ENCODE measurements at regions not wholly inside any gene's neighbourhood (a gene's known extent, or its start where the extent isn't known, plus 50 kb on each side); places are given as distances from the start of the nearest gene placed in this dataset.

DNA sequence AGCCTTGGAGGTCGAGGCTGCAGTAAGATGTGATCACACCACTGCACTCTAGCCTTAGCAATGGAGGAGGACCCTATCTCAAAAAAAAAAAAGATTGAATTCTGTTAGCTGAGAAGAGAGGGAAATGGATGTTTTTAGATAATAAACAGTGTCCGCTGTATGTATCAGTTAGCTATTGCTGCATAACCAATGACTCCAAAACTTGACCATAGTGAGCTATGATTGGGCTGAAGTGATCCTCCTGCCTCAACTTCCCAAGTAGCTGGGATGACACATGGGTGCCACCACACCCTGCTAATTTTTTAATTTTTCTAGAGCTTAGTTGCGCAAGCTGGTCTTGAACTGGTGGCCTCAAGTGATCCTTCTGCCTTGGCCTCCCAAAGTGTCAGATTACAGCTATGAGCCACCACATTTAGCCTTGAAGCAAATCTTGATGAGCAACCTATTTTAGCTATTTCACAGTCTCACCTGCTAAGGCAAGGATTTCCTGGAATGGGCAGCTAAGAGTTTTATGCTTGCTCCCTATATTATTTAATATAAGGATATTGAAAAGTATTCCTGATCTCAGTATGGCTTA, 68.3 kb upstream of the ATF7IP2 start:
- DNase-seq = no peak
- Histone ChIP-seq H3K4me1 (no peaks in the 10 kb centered on the region), H3K27ac (no peak overlapping the region), H3K36me3 (no peaks in the 10 kb centered on the region), H3K4me3 (no peak overlapping the region), H3K9ac (ENCODE audit: low read depth in 2 of 2, low read length in 2 of 2) (no peak overlapping the region), H3K9me3 (no peaks in the 10 kb centered on the region), H3K27me3 (no peaks in the 10 kb centered on the region)
- intact Hi-C loops (cut with DNase I) = loop anchor here (10.0 kb wide), 1 partner anchor 197 kb away; no protein-coding TSS in a partner anchor
- TF ChIP-seq, protein P1, sequence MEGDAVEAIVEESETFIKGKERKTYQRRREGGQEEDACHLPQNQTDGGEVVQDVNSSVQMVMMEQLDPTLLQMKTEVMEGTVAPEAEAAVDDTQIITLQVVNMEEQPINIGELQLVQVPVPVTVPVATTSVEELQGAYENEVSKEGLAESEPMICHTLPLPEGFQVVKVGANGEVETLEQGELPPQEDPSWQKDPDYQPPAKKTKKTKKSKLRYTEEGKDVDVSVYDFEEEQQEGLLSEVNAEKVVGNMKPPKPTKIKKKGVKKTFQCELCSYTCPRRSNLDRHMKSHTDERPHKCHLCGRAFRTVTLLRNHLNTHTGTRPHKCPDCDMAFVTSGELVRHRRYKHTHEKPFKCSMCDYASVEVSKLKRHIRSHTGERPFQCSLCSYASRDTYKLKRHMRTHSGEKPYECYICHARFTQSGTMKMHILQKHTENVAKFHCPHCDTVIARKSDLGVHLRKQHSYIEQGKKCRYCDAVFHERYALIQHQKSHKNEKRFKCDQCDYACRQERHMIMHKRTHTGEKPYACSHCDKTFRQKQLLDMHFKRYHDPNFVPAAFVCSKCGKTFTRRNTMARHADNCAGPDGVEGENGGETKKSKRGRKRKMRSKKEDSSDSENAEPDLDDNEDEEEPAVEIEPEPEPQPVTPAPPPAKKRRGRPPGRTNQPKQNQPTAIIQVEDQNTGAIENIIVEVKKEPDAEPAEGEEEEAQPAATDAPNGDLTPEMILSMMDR (IDR thresholded peaks at IDR 0.05) = no peak

DNA sequence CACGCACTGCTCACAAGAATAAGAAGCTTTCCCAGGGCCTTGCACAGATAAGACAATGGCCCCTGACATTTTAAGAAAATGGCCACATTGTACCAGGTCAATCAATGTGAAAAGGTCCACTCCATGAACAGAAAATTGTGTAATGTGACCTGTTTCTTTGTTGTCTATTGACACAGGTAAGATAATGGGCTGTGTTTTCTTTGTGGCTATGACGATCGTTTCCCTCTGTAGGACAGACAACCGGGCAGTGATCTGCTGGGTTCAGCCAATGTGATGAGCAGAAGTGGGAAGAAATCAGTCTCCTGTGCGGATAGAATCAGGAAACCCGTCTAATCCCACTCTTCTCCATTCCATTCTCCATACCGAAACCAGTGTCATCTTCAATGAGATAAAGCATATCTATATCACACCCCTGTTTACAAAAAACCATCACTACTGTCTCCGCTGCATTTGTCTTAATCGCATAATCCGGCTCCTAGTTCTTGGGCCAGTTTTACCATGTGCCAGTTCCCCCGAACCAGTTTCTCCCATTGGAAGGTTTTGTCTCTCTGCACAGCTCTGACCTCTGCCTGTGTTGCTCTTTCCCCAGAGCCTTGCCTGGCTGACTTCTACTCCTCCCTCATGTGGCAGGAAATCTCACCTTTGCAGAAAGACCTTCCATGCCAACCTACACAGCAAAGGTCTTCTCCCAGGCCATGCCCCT, 66.9 kb upstream of the ATF7IP2 start:
- Histone ChIP-seq H3K4me3 (no peak overlapping the region), H3K9me3 (no peaks in the 10 kb centered on the region)
- intact Hi-C loops (cut with DNase I) = loop anchor here (10.0 kb wide), 1 partner anchor 196 kb away; no protein-coding TSS in a partner anchor

DNA sequence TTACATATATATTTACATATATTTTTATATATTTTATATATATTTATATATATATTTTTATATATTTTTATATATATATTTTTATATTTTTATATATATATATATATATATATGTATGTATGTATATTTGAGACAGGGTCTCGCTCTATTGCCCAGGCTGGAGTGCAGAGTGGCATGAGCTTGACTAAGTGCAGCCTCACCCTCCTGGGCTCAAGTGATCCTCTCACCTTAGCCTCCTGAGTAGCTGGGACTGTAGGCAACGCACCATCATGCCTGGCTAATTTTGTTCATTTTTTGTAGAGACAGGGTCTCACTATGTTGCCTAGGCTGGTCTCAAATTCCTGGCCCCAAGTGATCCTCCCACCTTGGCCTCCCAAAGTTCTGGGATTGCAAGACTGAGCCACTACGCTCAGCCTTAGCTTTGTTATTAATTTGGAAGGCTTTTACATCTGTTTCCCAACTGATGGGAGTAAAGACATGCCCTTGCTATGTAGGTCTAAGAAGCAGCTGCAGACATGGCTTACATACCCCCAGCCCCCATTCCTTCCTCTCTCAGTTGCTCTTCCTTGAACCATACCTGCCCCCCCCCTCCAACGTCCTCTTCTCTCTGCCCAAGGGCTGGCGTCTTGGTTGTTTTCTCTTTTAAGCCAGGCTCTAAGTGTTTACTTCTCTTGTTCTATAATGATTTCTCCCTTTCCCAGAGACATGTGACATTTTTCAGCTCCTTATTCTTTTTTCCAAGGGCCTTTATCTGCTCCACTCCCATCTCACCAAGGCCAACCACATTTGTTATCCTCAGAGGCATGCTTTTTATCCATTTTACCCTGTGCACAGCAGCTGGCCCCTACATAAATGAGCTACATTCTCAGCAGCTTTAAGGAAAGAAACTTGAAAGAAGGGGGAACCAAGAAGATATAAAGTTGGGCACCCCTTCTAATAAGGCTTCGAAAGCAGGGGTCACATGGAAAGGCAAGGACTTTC, 64.2 kb upstream of the ATF7IP2 start:
- no peak for DNase-seq
- H3K9ac ChIP-seq (ENCODE audit: low read depth in 2 of 2, low read length in 2 of 2) = no peak overlapping the region
- no peaks in the 10 kb centered on the region for H3K9me3 ChIP-seq
- H3K4me3 ChIP-seq = no peak overlapping the region
- H3K27me3 ChIP-seq = no peaks in the 10 kb centered on the region
- no peak overlapping the region for H3K27ac ChIP-seq
- no peaks in the 10 kb centered on the region for H3K4me1 ChIP-seq
- intact Hi-C loops (cut with DNase I) = no loop called here
- no peaks in the 10 kb centered on the region for H3K36me3 ChIP-seq
- TF ChIP-seq, protein P1 (IDR thresholded peaks at IDR 0.05) = no peak

More for the DNA sequence above, 66.9 kb upstream of the ATF7IP2 start:
- H3K4me1 ChIP-seq = no peaks in the 10 kb centered on the region
- TF ChIP-seq, protein P1 (IDR thresholded peaks at IDR 0.05) = no peak
- H3K36me3 ChIP-seq = no peaks in the 10 kb centered on the region
- DNase-seq = no peak
- no peak overlapping the region for H3K9ac ChIP-seq (ENCODE audit: low read depth in 2 of 2, low read length in 2 of 2)
- no peaks in the 10 kb centered on the region for H3K27me3 ChIP-seq
- H3K27ac ChIP-seq = no peak overlapping the region

DNA sequence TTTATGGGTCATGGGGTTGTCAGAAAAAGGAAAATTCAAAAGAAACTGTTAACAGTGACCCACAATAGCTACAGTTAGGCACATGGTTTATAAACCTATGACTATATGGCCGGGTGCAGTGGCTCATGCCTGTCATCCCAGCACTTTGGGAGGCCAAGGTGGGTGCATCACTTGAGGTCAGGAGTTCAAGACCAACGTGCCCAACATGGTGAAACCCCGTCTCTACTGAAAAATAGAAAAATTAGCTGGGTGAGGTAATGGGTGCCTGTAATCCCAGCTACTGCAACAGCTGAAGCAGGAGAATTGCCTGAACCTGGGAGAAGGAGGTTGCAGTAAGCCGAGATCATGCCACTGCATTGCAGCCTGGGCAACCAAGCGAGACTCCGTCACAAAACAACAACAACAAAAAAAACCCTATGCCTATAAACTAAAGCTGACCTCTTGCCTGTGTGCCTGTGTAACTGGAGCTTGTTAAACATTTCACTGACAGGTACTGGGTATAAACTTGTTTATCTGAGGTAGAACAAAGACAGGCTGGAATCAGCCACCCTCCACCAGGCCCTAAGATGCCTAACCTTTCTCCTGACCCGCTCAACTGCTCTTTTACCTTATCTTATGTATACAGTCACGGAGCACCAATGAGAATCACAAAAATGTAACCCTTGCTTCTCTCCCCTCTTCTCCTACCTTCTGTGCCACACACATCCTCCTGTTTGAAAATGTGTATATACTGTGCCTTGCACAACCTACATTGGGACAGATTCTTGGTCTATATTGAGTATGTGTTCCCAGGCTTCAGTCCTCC, 62.9 kb upstream of the ATF7IP2 start:
- DNase-seq = no peak
- no peaks in the 10 kb centered on the region for H3K4me1 ChIP-seq
- no peak overlapping the region for H3K9ac ChIP-seq (ENCODE audit: low read depth in 2 of 2, low read length in 2 of 2)
- intact Hi-C loops (cut with DNase I) = no loop called here
- no peak overlapping the region for H3K27ac ChIP-seq
- no peaks in the 10 kb centered on the region for H3K9me3 ChIP-seq
- H3K4me3 ChIP-seq = no peak overlapping the region
- H3K36me3 ChIP-seq = no peaks in the 10 kb centered on the region
- no peaks in the 10 kb centered on the region for H3K27me3 ChIP-seq
- TF ChIP-seq, protein P1 (IDR thresholded peaks at IDR 0.05) = no peak

DNA sequence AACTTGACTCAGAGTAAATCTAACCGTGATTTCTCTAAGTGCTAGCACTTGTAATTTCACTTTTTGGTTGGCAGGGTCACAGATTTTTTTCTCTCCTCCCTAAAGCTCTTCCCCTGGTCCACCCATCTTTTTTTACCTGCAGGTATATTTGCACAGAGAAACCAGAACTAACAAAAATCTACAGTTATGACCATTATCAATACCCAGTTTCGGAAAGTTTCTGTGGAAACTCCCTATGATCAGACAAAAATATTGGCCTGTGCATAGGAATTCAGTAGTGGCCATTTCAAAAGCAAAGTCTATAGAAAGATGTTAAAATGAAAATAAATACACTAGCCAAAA, 62.4 kb upstream of the ATF7IP2 start:
- Histone ChIP-seq H3K36me3 (no peaks in the 10 kb centered on the region), H3K27me3 (no peaks in the 10 kb centered on the region), H3K4me1 (no peaks in the 10 kb centered on the region), H3K9me3 (no peaks in the 10 kb centered on the region), H3K4me3 (no peak overlapping the region), H3K9ac (ENCODE audit: low read depth in 2 of 2, low read length in 2 of 2) (no peak overlapping the region), H3K27ac (no peak overlapping the region)
- no peak for DNase-seq
- TF ChIP-seq, protein P1 (IDR thresholded peaks at IDR 0.05) = no peak
- intact Hi-C loops (cut with DNase I) = no loop called here
